Heart right ventricle (tissue), 16 donors: ENCODE measurements at regions not wholly inside any gene's neighbourhood (a gene's known extent, or its start where the extent isn't known, plus 50 kb on each side); places are given as distances from the start of the nearest gene placed in this dataset.

ENCODE experiments used
- ATAC-seq, 8 donors: fragments of 200-7000 bp; cut with Tn5 transposase; one replicate each; pipeline ENCODE4 v1.9.1; 2020; ENCODE audit warnings: mild to moderate bottlenecking in 8 of 8, moderate library complexity in 8 of 8, moderate number of reproducible peaks in 1 of 8
- DNase-seq, 2 donors: peaks; one replicate each; pipeline ENCODE4 v3.0.0-alpha.2; 2020
- H3K27ac ChIP-seq, 10 donors: fragments of 200-600 bp; sonication (generic) in 2 of 10; one replicate each; pipeline versions ENCODE4 v1.5.0 to v1.8.0; 2020 to 2022; ENCODE audit warnings: mild to moderate bottlenecking in 3 of 10
- H3K27me3 ChIP-seq, 7 donors: fragments of 200-600 bp; one replicate each; pipeline ENCODE4 v1.8.0; 2021 to 2022; ENCODE audit warnings: mild to moderate bottlenecking in 2 of 7
- H3K36me3 ChIP-seq, 9 donors: fragments of 200-600 bp; sonication (generic) in 1 of 9; one replicate each; pipeline versions ENCODE4 v1.5.0 to v1.8.0; 2020 to 2022; ENCODE audit warnings: mild to moderate bottlenecking in 2 of 9
- H3K4me1 ChIP-seq, 9 donors: fragments of 200-600 bp; sonication (generic) in 1 of 9; one replicate each; pipeline versions ENCODE4 v1.5.0 to v1.8.0; 2020 to 2022; ENCODE audit warnings: mild to moderate bottlenecking in 4 of 9
- H3K4me3 ChIP-seq, 10 donors: fragments of 200-600 bp; sonication (generic) in 2 of 10; one replicate each; pipeline versions ENCODE4 v1.5.0 to v1.8.0; 2020 to 2022; ENCODE audit warnings: mild to moderate bottlenecking in 7 of 10, moderate library complexity in 2 of 10
- H3K9me3 ChIP-seq, 11 donors: fragments of 200-600 bp in 10 of 11; sonication (generic) in 2 of 11; one replicate each; pipeline versions ENCODE4 v1.5.0 to v1.8.0; 2013 to 2022; ENCODE audit warnings: mild to moderate bottlenecking in 2 of 11, control low read depth in 1 of 11, moderate library complexity in 1 of 11
- CTCF ChIP-seq, 9 donors: fragments of 200-600 bp; sonication (generic) in 2 of 9; IDR thresholded peaks; one replicate each; pipeline versions ENCODE4 v1.5.0 to v1.8.0; 2021 to 2022; ENCODE audit warnings: antibody characterized with exemption in 9 of 9, mild to moderate bottlenecking in 5 of 9, moderate library complexity in 1 of 9
- WGBS, 2 donors: extraction: QIAGEN DNeasy Blood & Tissue Kit; methylation state at CpG; one replicate each; pipeline ENCODE4 v1.1.7; 2013; ENCODE audit warnings: inconsistent platforms in 1 of 2; 5-methylcytosine and 5-hydroxymethylcytosine counted together
- intact Hi-C, 10 donors: fragments of 100-400 bp; cut with DNase I; formaldehyde crosslinking; loops; one replicate each; pipeline versions ENCODE4 v1.11.1 to v1.14.2; 2022
- donor health status: Arrhythmogenic right ventricular cardiomyopathy.
- donor health status: ischemic (EF 13 %, LVEDD 7.1; RV severe dilation, severe dysfunction).
- donor health status: healthy with polysubstance abuse.
- donor health status: DM: no; HTN: yes; CAD: no.
- donor health status: DM: no; HTN: no; CAD: no.
- donor health status: ischemic (EF 25% LVEDD 6.9; RV normal size, moderate dysfunction).
- donor health status: ischemic (EF 25% LVEDD 5.7; RV mildly dilated, moderate dysfunction).
- donor health status: healthy.
- donor health status: DM: yes; HTN: yes; CAD: no.
- donor health status: Ischemic cardiomyopathy.
- donor health status: ischemic (EF 35%, LVEDD 5.7; RV mildly dilated, moderate dysfunction).
- donor health status: nonischemic (EF 11% LVEDD 7.7; RV severe dilation, severe dysfunction).
- donor health status: DM: yes; HTN: yes; CAD: no.
- donor health status: PGD.
- donor health status: ischemic (EF 29% LVEDD 5.4; RV normal size, mild dysfunction).
- donor health status: nonischemic (EF 23%, LVEDD 6.1; RV moderate dilation, normal function).

GRCh38 chr13:37225414-37226070 lies 120.1 kb upstream of the CSNK1A1L start:
- TF ChIP-seq CTCF (IDR thresholded peaks at IDR 0.05), result no peak
- no peaks in the 10 kb centered on the region for H3K27me3 ChIP-seq
- H3K4me1 ChIP-seq, result peaks cover 0 to 7% (median 0%) of the 10 kb centered on the region in 9 donors
- DNase-seq (no peak), ATAC-seq (peak in 7 of 8 donors; percentile 27 to 84 (median 78))
- no peak overlapping the region for H3K4me3 ChIP-seq
- H3K27ac ChIP-seq, result peak overlapping the region in 7 of 10 donors; percentile 41 to 74 (median 54)
- peaks cover 0 to 42% (median 9%) of the 10 kb centered on the region in 11 donors for H3K9me3 ChIP-seq
- intact Hi-C loops, result no loop called here
- WGBS, 2 donors, result 64 to 89% methylated on average over 1 of the region's 1 CpG
- H3K36me3 ChIP-seq, result no peaks in the 10 kb centered on the region

DNA sequence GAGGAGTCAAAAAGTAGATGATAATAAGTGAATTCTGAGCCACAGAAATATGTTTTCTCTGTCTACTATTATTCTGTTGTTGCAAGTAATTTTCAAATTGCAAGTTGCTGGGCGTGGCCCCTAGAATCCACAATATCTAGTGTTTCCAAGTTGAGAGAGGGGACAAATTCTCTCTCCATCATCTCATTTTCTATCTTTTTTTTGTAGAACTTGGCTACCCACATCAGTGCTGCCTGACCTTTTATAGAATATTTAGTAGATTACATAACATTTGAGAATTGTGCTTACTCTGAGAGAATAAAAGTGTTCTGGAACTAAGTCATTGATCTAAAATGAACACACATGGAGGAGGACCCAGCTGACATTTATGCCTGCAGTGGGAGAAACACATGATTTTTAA lies 110.9 kb upstream of the CSNK1A1L start:
- H3K9me3 ChIP-seq, result peaks cover 0 to 7% (median 0%) of the 10 kb centered on the region in 11 donors
- WGBS, 2 donors, result 81 to 86% methylated on average over 1 of the region's 1 CpG
- H3K4me3 ChIP-seq, result no peak overlapping the region
- DNase-seq (no peak), ATAC-seq (no peak)
- no peak overlapping the region for H3K27ac ChIP-seq
- no peaks in the 10 kb centered on the region for H3K36me3 ChIP-seq
- H3K4me1 ChIP-seq, result no peaks in the 10 kb centered on the region
- TF ChIP-seq CTCF (IDR thresholded peaks at IDR 0.05), result no peak
- intact Hi-C loops, result no loop called here
- no peaks in the 10 kb centered on the region for H3K27me3 ChIP-seq

DNA sequence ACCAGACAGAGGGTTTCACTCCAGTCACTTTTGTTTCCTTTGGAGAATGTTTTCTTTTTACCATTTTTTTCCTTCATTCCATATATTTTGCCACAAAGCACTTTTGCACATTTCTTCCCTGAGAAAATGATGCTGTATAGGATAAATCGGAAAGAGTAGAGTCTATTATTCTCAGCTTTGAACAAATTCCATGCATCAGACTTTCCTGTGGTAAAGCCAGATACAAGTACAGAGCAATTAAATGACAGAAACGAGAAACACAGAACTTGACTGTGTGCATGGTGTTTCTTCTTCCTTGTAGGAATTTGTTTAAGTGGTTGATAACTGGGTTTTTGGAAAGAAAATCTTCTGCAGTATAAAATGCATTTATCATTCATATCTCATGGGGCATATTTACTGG lies 107.4 kb upstream of the CSNK1A1L start:
- no peak for TF ChIP-seq CTCF (IDR thresholded peaks at IDR 0.05)
- DNase-seq (no peak), ATAC-seq (no peak)
- H3K27me3 ChIP-seq, result no peaks in the 10 kb centered on the region
- no peak overlapping the region for H3K4me3 ChIP-seq
- intact Hi-C loops, result no loop called here
- peaks cover 0 to 6% (median 0%) of the 10 kb centered on the region in 11 donors for H3K9me3 ChIP-seq
- 70 to 81% methylated on average over 2 of the region's 2 CpGs for WGBS, 2 donors
- H3K27ac ChIP-seq, result no peak overlapping the region
- no peaks in the 10 kb centered on the region for H3K4me1 ChIP-seq
- H3K36me3 ChIP-seq, result no peaks in the 10 kb centered on the region

- H3K9me3 ChIP-seq, result no peaks in the 10 kb centered on the region
- H3K27me3 ChIP-seq, result no peaks in the 10 kb centered on the region
- ATAC-seq (no peak), DNase-seq (no peak)
- TF ChIP-seq CTCF (IDR thresholded peaks at IDR 0.05), result no peak
- 78 to 84% methylated on average over 7 of the region's 7 CpGs for WGBS, 2 donors
- H3K36me3 ChIP-seq, result no peaks in the 10 kb centered on the region
- intact Hi-C loops, result no loop called here
- H3K4me1 ChIP-seq, result no peaks in the 10 kb centered on the region
- H3K4me3 ChIP-seq, result no peak overlapping the region
- no peak overlapping the region for H3K27ac ChIP-seq
Measured at GRCh38 chr13:37211487-37211886, 106.0 kb upstream of the CSNK1A1L start.
